IMR-90 (cell line): ENCODE measurements at regions not wholly inside any gene's neighbourhood (a gene's known extent, or its start where the extent isn't known, plus 50 kb on each side); places are given as distances from the start of the nearest gene placed in this dataset.

Experiments used
- ATAC-seq: fragments of 200-7000 bp; cut with Tn5 transposase; 2 replicates; pipeline ENCODE4 v1.9.1; 2020; ENCODE audit warnings: low read depth, mild to moderate bottlenecking, moderate library complexity
- BruUV-seq: library from RNA; stranded (reverse); fragments of 400-500 nt; replicated peaks from 2 replicates; lab custom pipeline; 2021; lab: Mats Ljungman, UMichigan
- CTCF ChIA-PET: fragments of 300-600 bp; formaldehyde crosslinking; extraction: SDS; loops from one replicate; lab custom pipeline; 2021; ENCODE audit warnings: antibody characterized with exemption; lab: Yijun Ruan, JAX
- POLR2A ChIA-PET: fragments of 300-600 bp; sonication (Branson Sonifier 250); formaldehyde crosslinking; loops from one replicate; lab custom pipeline; 2022; ENCODE audit warnings: antibody characterized with exemption; ENCODE audit not compliant: unreplicated experiment; lab: Charles Lee
- DNase-seq: peaks from one replicate; pipeline ENCODE4 v3.0.0; 2013
- H2AFZ ChIP-seq: replicated peaks from 2 replicates; pipeline ENCODE3; 2013; ENCODE audit warnings: low read length, mild to moderate bottlenecking; ENCODE audit not compliant: poor library complexity
- H2AK5ac ChIP-seq: 2 replicates; pipeline ENCODE4 v1.6.1; 2013; ENCODE audit warnings: low read depth, low read length, inconsistent platforms
- H2AK9ac ChIP-seq: replicated peaks from 2 replicates; pipeline ENCODE3; 2013; ENCODE audit warnings: mild to moderate bottlenecking, low read depth, low read length, moderate library complexity; ENCODE audit not compliant: poor library complexity
- H2BK120ac ChIP-seq: 2 replicates; pipeline ENCODE4 v1.6.1; 2013; ENCODE audit warnings: low read depth, low read length, inconsistent platforms
- H2BK15ac ChIP-seq: 3 replicates; pipeline ENCODE4 v1.6.1; 2013; ENCODE audit warnings: low read depth, low read length, inconsistent platforms
- H2BK20ac ChIP-seq: 2 replicates; pipeline ENCODE4 v1.6.1; 2013; ENCODE audit warnings: low read depth, mild to moderate bottlenecking, inconsistent platforms, low read length, moderate library complexity
- H2BK5ac ChIP-seq: 2 replicates; pipeline ENCODE4 v1.6.1; 2013; ENCODE audit warnings: mild to moderate bottlenecking, low read depth, low read length, inconsistent platforms; ENCODE audit not compliant: poor library complexity, severe bottlenecking
- H3K14ac ChIP-seq: replicated peaks from 2 replicates; pipeline ENCODE4 v1.6.1; 2013; ENCODE audit warnings: low read depth, low read length, inconsistent platforms
- H3K18ac ChIP-seq: 2 replicates; pipeline ENCODE4 v1.6.1; 2013; ENCODE audit warnings: low read depth, low read length, control low read depth
- H3K23ac ChIP-seq: 2 replicates; pipeline ENCODE4 v1.6.1; 2013; ENCODE audit warnings: low read depth, low read length, inconsistent platforms
- H3K27ac ChIP-seq: 2 replicates; pipeline ENCODE4 v1.5.1; 2013; ENCODE audit warnings: mild to moderate bottlenecking, control low read depth, low read length; ENCODE audit not compliant: insufficient read depth
- H3K27me3 ChIP-seq: 2 replicates; pipeline ENCODE4 v1.6.1; 2013; ENCODE audit warnings: low read length; ENCODE audit not compliant: control insufficient read depth, insufficient read depth
- H3K36me3 ChIP-seq: 2 replicates; pipeline ENCODE4 v1.6.1; 2013; ENCODE audit warnings: low read length, mixed read lengths; ENCODE audit not compliant: control insufficient read depth, insufficient read depth
- H3K4ac ChIP-seq: 2 replicates; pipeline ENCODE4 v1.6.1; 2013; ENCODE audit warnings: low read depth, low read length, inconsistent platforms
- H3K4me1 ChIP-seq: 2 replicates; pipeline ENCODE4 v1.6.1; 2013; ENCODE audit warnings: low read length, mixed read lengths; ENCODE audit not compliant: control insufficient read depth, insufficient read depth
- H3K4me2 ChIP-seq: 2 replicates; pipeline ENCODE4 v1.6.1; 2013; ENCODE audit warnings: low read depth, mild to moderate bottlenecking, control low read depth, low read length, moderate library complexity
- H3K4me3 ChIP-seq: 2 replicates; pipeline ENCODE4 v1.5.1; 2013; ENCODE audit warnings: low read depth, mild to moderate bottlenecking, control low read depth, low read length, moderate library complexity; ENCODE audit not compliant: insufficient read depth
- H3K56ac ChIP-seq: 2 replicates; pipeline ENCODE4 v1.6.1; 2013; ENCODE audit warnings: low read length, inconsistent platforms; ENCODE audit not compliant: insufficient read depth; ENCODE audit errors: extremely low read depth
- H3K79me1 ChIP-seq, 2 experiments: 2 replicates each; pipeline ENCODE4 v1.6.1; 2013; ENCODE audit warnings: low read length in 2 of 2, inconsistent platforms in 1 of 2, low read depth in 1 of 2
- H3K9ac ChIP-seq: 2 replicates; pipeline ENCODE4 v1.6.1; 2013; ENCODE audit warnings: low read depth, low read length, control low read depth
- H3K9me1 ChIP-seq: 2 replicates; pipeline ENCODE4 v1.6.1; 2013; ENCODE audit warnings: low read length, inconsistent platforms; ENCODE audit not compliant: insufficient read depth
- H3K9me3 ChIP-seq: 2 replicates; pipeline ENCODE4 v1.6.1; 2013; ENCODE audit warnings: low read length; ENCODE audit not compliant: control insufficient read depth, insufficient read depth
- H4K20me1 ChIP-seq: 2 replicates; pipeline ENCODE4 v1.6.1; 2013; ENCODE audit warnings: low read length, inconsistent platforms; ENCODE audit not compliant: insufficient read depth
- H4K5ac ChIP-seq: 2 replicates; pipeline ENCODE4 v1.6.1; 2013; ENCODE audit warnings: mild to moderate bottlenecking, low read depth, low read length, control low read depth
- H4K8ac ChIP-seq, 2 experiments: 2 replicates each; pipeline ENCODE4 v1.6.1; 2013; ENCODE audit warnings: low read depth in 2 of 2, low read length in 2 of 2, control low read depth in 1 of 2, inconsistent platforms in 1 of 2
- H4K91ac ChIP-seq: 2 replicates; pipeline ENCODE4 v1.6.1; 2013; ENCODE audit warnings: low read depth, low read length, inconsistent platforms; ENCODE audit not compliant: insufficient read depth
- CEBPB ChIP-seq: IDR thresholded peaks from 2 replicates; pipeline ENCODE4 v1.6.1; 2012; ENCODE audit warnings: low read depth, low read length, improper control_type of control experiment
- CHD1 ChIP-seq: IDR thresholded peaks from 2 replicates; pipeline ENCODE4 v1.6.1; 2012; ENCODE audit warnings: low read depth, low read length, improper control_type of control experiment
- FOS ChIP-seq: fragments of 150-350 bp; IDR thresholded peaks from 2 replicates; pipeline ENCODE4 v1.6.1; 2016; ENCODE audit warnings: low read depth, low read length
- MXI1 ChIP-seq: IDR thresholded peaks from 2 replicates; pipeline ENCODE4 v1.6.1; 2012; ENCODE audit warnings: low read depth, mild to moderate bottlenecking, low read length, moderate library complexity, borderline replicate concordance
- POLR2A ChIP-seq: IDR thresholded peaks from 2 replicates; pipeline ENCODE4 v1.6.1; 2012; ENCODE audit warnings: mild to moderate bottlenecking, low read depth, low read length
- WGBS, 2 experiments: methylation state at CpG; one replicate each; pipeline versions ENCODE4 v1.1.5 to v1.1.7; 2013; ENCODE audit warnings: missing lambda C conversion rate in 2 of 2; ENCODE audit not compliant: insufficient read length in 1 of 2; ENCODE audit errors: extremely low coverage in 2 of 2; 5-methylcytosine and 5-hydroxymethylcytosine counted together
- dilution Hi-C: fragments of 300-500 bp; cut with HindIII; formaldehyde crosslinking; loops from one replicate; pipeline ENCODE4 v1.14.3; 2018; ENCODE audit warnings: low sequenced_read_pairs; ENCODE audit not compliant: unreplicated experiment
- in situ Hi-C: fragments of 300-500 bp; cut with MboI; formaldehyde crosslinking; loops from 3 replicates; pipeline ENCODE4 v1.14.3; 2019; ENCODE audit warnings: low sequenced_read_pairs, inconsistent platforms, mixed read lengths
- intact Hi-C: fragments of 100-400 bp; cut with micrococcal nuclease; formaldehyde crosslinking; loops from 2 replicates; pipeline ENCODE4 v1.10.0; 2022

DNA sequence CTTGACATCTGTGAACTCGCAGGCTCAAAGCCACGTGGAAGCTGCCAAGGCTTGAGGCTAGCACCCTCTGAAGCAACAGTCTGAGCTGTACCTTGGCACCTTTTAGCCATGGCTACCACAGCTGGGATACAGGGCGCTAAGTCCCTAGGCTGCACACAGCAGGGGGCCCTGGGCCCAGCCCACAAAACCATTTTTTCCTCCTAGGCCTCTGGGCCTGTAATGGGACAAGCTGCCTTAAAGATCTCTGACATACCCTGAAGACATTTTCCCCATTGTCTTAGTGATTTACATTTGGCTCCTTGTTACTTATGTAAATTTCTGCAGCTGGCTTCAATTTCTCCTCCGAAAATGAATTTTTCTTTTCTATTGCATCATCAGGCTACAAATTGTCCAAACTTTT is 455.9 kb downstream of the TDRD3 start:
- Histone ChIP-seq H2BK5ac (no peak overlapping the region), H4K91ac (no peak overlapping the region), H3K9ac (no peak overlapping the region), H3K36me3 (no peaks in the 10 kb centered on the region), H2AK9ac (no peak overlapping the region), H4K5ac (no peak overlapping the region), H3K56ac (no peak overlapping the region), H3K4me3 (no peak overlapping the region), H3K23ac (no peak overlapping the region), H3K14ac (no peak overlapping the region), H2BK120ac (no peak overlapping the region), H3K9me1 (no peaks in the 10 kb centered on the region), H3K79me1 (no peaks in the 10 kb centered on the region), H3K4me2 (no peak overlapping the region), H3K9me3 (peaks cover 3% of the 10 kb centered on the region; the same call in 1 of the 2 replicates), H4K8ac (no peak overlapping the region), H3K18ac (no peak overlapping the region), H2BK15ac (no peak overlapping the region), H2BK20ac (no peak overlapping the region), H2AK5ac (no peak overlapping the region), H4K20me1 (no peaks in the 10 kb centered on the region), H3K27me3 (no peaks in the 10 kb centered on the region), H2AFZ (no peak overlapping the region), H3K4me1 (no peaks in the 10 kb centered on the region), H3K4ac (no peak overlapping the region), H3K27ac (no peak overlapping the region)
- DNase-seq (no peak), ATAC-seq (no peak)
- in situ Hi-C loops, result no loop called here
- TF ChIP-seq FOS (no peak), MXI1 (no peak), CEBPB (no peak), POLR2A (no peak), CHD1 (no peak)
- dilution Hi-C loops, result no loop called here
- 25% methylated on average over 3 of the region's 4 CpGs; no CpG with 5 or more reads in 1 of the 2 experiments for WGBS, 2 experiments
- BruUV-seq, result no TSS peak
- POLR2A ChIA-PET, result no interaction called here
- CTCF ChIA-PET, result no interaction called here
- intact Hi-C loops, result no loop called here
